Keratinocyte (primary cell): ENCODE measurements at regions not wholly inside any gene's neighbourhood (a gene's known extent, or its start where the extent isn't known, plus 50 kb on each side); places are given as distances from the start of the nearest gene placed in this dataset.

Source experiments
- DNase-seq: peaks from one replicate; pipeline ENCODE4 v3.0.0-alpha.2; 2011; ENCODE audit warnings: low read depth, missing footprints, low spot score
- FAIRE-seq: peaks from 2 replicates; lab custom pipeline; 2011; peaks lifted over from hg19 to GRCh38; lab: Jason Lieb, UNC
- H2AFZ ChIP-seq: 2 replicates; pipeline ENCODE4 v1.6.0; 2012; ENCODE audit warnings: low read length, control low read depth, inconsistent platforms; ENCODE audit not compliant: control insufficient read depth
- H3K27ac ChIP-seq: 2 replicates; pipeline ENCODE4 v1.5.1; 2011; ENCODE audit warnings: low read length; ENCODE audit not compliant: control insufficient read depth, insufficient read depth
- H3K27me3 ChIP-seq: 3 replicates; pipeline ENCODE4 v1.6.0; 2011; ENCODE audit warnings: low read length; ENCODE audit not compliant: control insufficient read depth, insufficient read depth; ENCODE audit errors: extremely low read depth
- H3K36me3 ChIP-seq, 2 experiments: 2 replicates in 1 of 2; 3 replicates in 1 of 2; pipeline ENCODE4 v1.5.1; 2011; ENCODE audit warnings: low read length in 2 of 2, mild to moderate bottlenecking in 1 of 2; ENCODE audit not compliant: control insufficient read depth in 2 of 2, insufficient read depth in 2 of 2; ENCODE audit errors: extremely low read depth in 1 of 2
- H3K4me1 ChIP-seq: 3 replicates; pipeline ENCODE4 v1.5.1; 2011; ENCODE audit warnings: low read length; ENCODE audit not compliant: control insufficient read depth, insufficient read depth; ENCODE audit errors: extremely low read depth
- H3K4me2 ChIP-seq: 3 replicates; pipeline ENCODE4 v1.6.0; 2011; ENCODE audit warnings: low read depth, low read length; ENCODE audit not compliant: control insufficient read depth, insufficient read depth; ENCODE audit errors: extremely low read depth
- H3K4me3 ChIP-seq, 3 experiments: fragments of 200-600 bp in 1 of 3; sonication (generic) in 1 of 3; 2 replicates in 2 of 3; 3 replicates in 1 of 3; pipeline ENCODE4 v1.5.1; 2011 to 2016; ENCODE audit warnings: low read length in 3 of 3, mild to moderate bottlenecking in 3 of 3, control low read depth in 2 of 3, inconsistent platforms in 1 of 3, low read depth in 1 of 3, mixed read lengths in 1 of 3, mixed run types in 1 of 3, moderate library complexity in 1 of 3; ENCODE audit not compliant: control insufficient read depth in 2 of 3, insufficient read depth in 2 of 3; ENCODE audit errors: extremely low read depth in 1 of 3
- H3K79me2 ChIP-seq: 2 replicates; pipeline ENCODE4 v1.6.0; 2012; ENCODE audit warnings: low read length; ENCODE audit not compliant: control insufficient read depth, insufficient read depth
- H3K9ac ChIP-seq: 3 replicates; pipeline ENCODE4 v1.6.0; 2011; ENCODE audit warnings: low read length; ENCODE audit not compliant: control insufficient read depth, insufficient read depth; ENCODE audit errors: extremely low read depth
- H3K9me1 ChIP-seq: 3 replicates; pipeline ENCODE4 v1.6.0; 2011; ENCODE audit warnings: low read length; ENCODE audit not compliant: control insufficient read depth, insufficient read depth; ENCODE audit errors: extremely low read depth
- H3K9me3 ChIP-seq: 2 replicates; pipeline ENCODE4 v1.5.1; 2012; ENCODE audit warnings: low read depth, low read length; ENCODE audit not compliant: control insufficient read depth
- H4K20me1 ChIP-seq: 3 replicates; pipeline ENCODE4 v1.6.0; 2011; ENCODE audit warnings: low read length; ENCODE audit not compliant: control insufficient read depth, insufficient read depth; ENCODE audit errors: extremely low read depth
- CTCF ChIP-seq, 3 experiments: IDR thresholded peaks in 1 of 3; conservative IDR thresholded peaks in 1 of 3; optimal IDR thresholded peaks in 1 of 3; 2 replicates in 2 of 3; 3 replicates in 1 of 3; pipeline versions ENCODE3 to v1.5.1; 2011; ENCODE audit warnings: low read length in 3 of 3, mild to moderate bottlenecking in 3 of 3, moderate library complexity in 2 of 3, control low read depth in 1 of 3, inconsistent platforms in 1 of 3; ENCODE audit not compliant: insufficient read depth in 2 of 3; ENCODE audit errors: extremely low read depth in 1 of 3
- EZH2 ChIP-seq: IDR thresholded peaks from one replicate; pipeline ENCODE4 v1.6.1; 2012; ENCODE audit warnings: inconsistent platforms, mild to moderate bottlenecking, low read length, moderate library complexity
- dilution Hi-C: fragments of 300-500 bp; cut with MboI; formaldehyde crosslinking; loops from one replicate; pipeline ENCODE4 v1.7.0; 2020; ENCODE audit warnings: low sequenced_read_pairs; ENCODE audit not compliant: extremely low pct_ligation_motif_present

GRCh38 chr6:27706431-27706830, 205.8 kb downstream of the OR2B2 start:
- H3K9me3 ChIP-seq: no peaks in the 10 kb centered on the region
- no peaks in the 10 kb centered on the region for H3K79me2 ChIP-seq
- FAIRE-seq: no peak
- DNase-seq: no peak
- H3K36me3 ChIP-seq: peaks cover 5 to 7% of the 10 kb centered on the region in 2 experiments
- H2AFZ ChIP-seq: no peak overlapping the region
- no peak overlapping the region for H3K27ac ChIP-seq
- H3K27me3 ChIP-seq: no peaks in the 10 kb centered on the region
- no peak overlapping the region for H3K9ac ChIP-seq
- dilution Hi-C loops: no loop called here
- no peak overlapping the region for H3K4me2 ChIP-seq
- H3K4me1 ChIP-seq: no peaks in the 10 kb centered on the region
- no peaks in the 10 kb centered on the region for H4K20me1 ChIP-seq
- TF ChIP-seq CTCF (optimal IDR thresholded peaks at IDR 0.05 in 1 of 3, IDR thresholded peaks at IDR 0.05 in 1 of 3, conservative IDR thresholded peaks at IDR 0.05 in 1 of 3; ENCODE audit: extremely low read depth in 1 of 3, insufficient read depth in 2 of 3, low read length in 3 of 3) (no peak), EZH2 (no peak)
- no peak overlapping the region for H3K4me3 ChIP-seq
- no peaks in the 10 kb centered on the region for H3K9me1 ChIP-seq

- Histone ChIP-seq H2AFZ (no peak overlapping the region), H3K27me3 (no peaks in the 10 kb centered on the region), H3K9me1 (no peaks in the 10 kb centered on the region), H3K79me2 (peaks cover 3% of the 10 kb centered on the region), H3K9me3 (no peaks in the 10 kb centered on the region), H4K20me1 (no peaks in the 10 kb centered on the region), H3K9ac (no peak overlapping the region), H3K4me2 (no peak overlapping the region), H3K4me1 (peaks cover 1% of the 10 kb centered on the region), H3K36me3 (peaks cover 2 to 7% of the 10 kb centered on the region in 2 experiments), H3K27ac (no peak overlapping the region), H3K4me3 (no peak overlapping the region)
- TF ChIP-seq EZH2: no peak
- no peak for TF ChIP-seq CTCF (optimal IDR thresholded peaks at IDR 0.05 in 1 of 3, IDR thresholded peaks at IDR 0.05 in 1 of 3, conservative IDR thresholded peaks at IDR 0.05 in 1 of 3; ENCODE audit: extremely low read depth in 1 of 3, insufficient read depth in 2 of 3, low read length in 3 of 3)
- DNase-seq (no peak), FAIRE-seq (no peak)
- dilution Hi-C loops: no loop called here
Observed at GRCh38 chr6:27700337-27700736, 211.9 kb downstream of the OR2B2 start.
